ENCODE measurements at regions not wholly inside any gene's neighbourhood (a gene's known extent, or its start where the extent isn't known, plus 50 kb on each side); places are given as distances from the start of the nearest gene placed in this dataset.

GRCh38 chr1:221356693-221357092, 385.2 kb downstream of the DUSP10 start:
- H3K4me3 ChIP-seq (replicated peaks; ENCODE audit: insufficient read depth, low read length), result no peak overlapping the region
- TF ChIP-seq, protein P1, sequence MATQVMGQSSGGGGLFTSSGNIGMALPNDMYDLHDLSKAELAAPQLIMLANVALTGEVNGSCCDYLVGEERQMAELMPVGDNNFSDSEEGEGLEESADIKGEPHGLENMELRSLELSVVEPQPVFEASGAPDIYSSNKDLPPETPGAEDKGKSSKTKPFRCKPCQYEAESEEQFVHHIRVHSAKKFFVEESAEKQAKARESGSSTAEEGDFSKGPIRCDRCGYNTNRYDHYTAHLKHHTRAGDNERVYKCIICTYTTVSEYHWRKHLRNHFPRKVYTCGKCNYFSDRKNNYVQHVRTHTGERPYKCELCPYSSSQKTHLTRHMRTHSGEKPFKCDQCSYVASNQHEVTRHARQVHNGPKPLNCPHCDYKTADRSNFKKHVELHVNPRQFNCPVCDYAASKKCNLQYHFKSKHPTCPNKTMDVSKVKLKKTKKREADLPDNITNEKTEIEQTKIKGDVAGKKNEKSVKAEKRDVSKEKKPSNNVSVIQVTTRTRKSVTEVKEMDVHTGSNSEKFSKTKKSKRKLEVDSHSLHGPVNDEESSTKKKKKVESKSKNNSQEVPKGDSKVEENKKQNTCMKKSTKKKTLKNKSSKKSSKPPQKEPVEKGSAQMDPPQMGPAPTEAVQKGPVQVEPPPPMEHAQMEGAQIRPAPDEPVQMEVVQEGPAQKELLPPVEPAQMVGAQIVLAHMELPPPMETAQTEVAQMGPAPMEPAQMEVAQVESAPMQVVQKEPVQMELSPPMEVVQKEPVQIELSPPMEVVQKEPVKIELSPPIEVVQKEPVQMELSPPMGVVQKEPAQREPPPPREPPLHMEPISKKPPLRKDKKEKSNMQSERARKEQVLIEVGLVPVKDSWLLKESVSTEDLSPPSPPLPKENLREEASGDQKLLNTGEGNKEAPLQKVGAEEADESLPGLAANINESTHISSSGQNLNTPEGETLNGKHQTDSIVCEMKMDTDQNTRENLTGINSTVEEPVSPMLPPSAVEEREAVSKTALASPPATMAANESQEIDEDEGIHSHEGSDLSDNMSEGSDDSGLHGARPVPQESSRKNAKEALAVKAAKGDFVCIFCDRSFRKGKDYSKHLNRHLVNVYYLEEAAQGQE (IDR thresholded peaks at IDR 0.05; ENCODE audit: insufficient replicate concordance, low read depth), result no peak
- TF ChIP-seq SPI1 (IDR thresholded peaks at IDR 0.05; ENCODE audit: borderline replicate concordance, low read depth) (no peak), POLR2AphosphoS5 (IDR thresholded peaks at IDR 0.05; ENCODE audit: low read depth) (no peak), GABPA (IDR thresholded peaks at IDR 0.05; ENCODE audit: low read depth) (no peak)
- no peak overlapping the region for H3K27ac ChIP-seq (replicated peaks)
- no peaks in the 10 kb centered on the region for H3K27me3 ChIP-seq (ENCODE audit: insufficient read depth, poor library complexity, severe bottlenecking)
- DNase-seq (ENCODE audit: low read depth in 1 of 2, low spot score in 1 of 2), result no peak

DNA sequence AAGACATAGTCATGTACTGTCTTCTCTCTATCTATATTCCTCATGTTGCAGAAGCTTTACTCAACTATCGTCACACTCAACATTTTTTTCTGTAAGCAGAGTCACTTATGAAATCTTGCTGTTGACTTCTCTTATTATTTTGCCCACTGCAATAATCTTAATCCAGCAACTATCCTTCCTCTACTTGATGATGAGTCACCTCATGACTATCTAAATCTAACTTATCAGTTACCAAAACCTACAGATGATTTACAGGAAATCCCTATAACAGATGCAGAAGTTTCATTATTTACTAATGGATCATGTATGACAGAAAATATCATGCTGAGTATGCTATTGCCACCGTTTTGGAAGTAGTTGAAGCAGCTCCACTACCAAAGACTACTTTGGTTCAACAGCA, 378.9 kb downstream of the DUSP10 start:
- Histone ChIP-seq H3K4me3 (replicated peaks; ENCODE audit: insufficient read depth, low read length) (no peak overlapping the region), H3K27me3 (ENCODE audit: insufficient read depth, poor library complexity, severe bottlenecking) (no peaks in the 10 kb centered on the region), H3K27ac (replicated peaks) (no peak overlapping the region)
- TF ChIP-seq, protein P1 (IDR thresholded peaks at IDR 0.05; ENCODE audit: insufficient replicate concordance, low read depth), result no peak
- TF ChIP-seq POLR2AphosphoS5 (IDR thresholded peaks at IDR 0.05; ENCODE audit: low read depth) (no peak), SPI1 (IDR thresholded peaks at IDR 0.05; ENCODE audit: borderline replicate concordance, low read depth) (no peak), GABPA (IDR thresholded peaks at IDR 0.05; ENCODE audit: low read depth) (no peak)
- TF ChIP-seq, protein P2, sequence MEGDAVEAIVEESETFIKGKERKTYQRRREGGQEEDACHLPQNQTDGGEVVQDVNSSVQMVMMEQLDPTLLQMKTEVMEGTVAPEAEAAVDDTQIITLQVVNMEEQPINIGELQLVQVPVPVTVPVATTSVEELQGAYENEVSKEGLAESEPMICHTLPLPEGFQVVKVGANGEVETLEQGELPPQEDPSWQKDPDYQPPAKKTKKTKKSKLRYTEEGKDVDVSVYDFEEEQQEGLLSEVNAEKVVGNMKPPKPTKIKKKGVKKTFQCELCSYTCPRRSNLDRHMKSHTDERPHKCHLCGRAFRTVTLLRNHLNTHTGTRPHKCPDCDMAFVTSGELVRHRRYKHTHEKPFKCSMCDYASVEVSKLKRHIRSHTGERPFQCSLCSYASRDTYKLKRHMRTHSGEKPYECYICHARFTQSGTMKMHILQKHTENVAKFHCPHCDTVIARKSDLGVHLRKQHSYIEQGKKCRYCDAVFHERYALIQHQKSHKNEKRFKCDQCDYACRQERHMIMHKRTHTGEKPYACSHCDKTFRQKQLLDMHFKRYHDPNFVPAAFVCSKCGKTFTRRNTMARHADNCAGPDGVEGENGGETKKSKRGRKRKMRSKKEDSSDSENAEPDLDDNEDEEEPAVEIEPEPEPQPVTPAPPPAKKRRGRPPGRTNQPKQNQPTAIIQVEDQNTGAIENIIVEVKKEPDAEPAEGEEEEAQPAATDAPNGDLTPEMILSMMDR (IDR thresholded peaks at IDR 0.05; ENCODE audit: insufficient read depth, low read length), result no peak
- DNase-seq (ENCODE audit: low read depth in 1 of 2, low spot score in 1 of 2), result no peak

DNA sequence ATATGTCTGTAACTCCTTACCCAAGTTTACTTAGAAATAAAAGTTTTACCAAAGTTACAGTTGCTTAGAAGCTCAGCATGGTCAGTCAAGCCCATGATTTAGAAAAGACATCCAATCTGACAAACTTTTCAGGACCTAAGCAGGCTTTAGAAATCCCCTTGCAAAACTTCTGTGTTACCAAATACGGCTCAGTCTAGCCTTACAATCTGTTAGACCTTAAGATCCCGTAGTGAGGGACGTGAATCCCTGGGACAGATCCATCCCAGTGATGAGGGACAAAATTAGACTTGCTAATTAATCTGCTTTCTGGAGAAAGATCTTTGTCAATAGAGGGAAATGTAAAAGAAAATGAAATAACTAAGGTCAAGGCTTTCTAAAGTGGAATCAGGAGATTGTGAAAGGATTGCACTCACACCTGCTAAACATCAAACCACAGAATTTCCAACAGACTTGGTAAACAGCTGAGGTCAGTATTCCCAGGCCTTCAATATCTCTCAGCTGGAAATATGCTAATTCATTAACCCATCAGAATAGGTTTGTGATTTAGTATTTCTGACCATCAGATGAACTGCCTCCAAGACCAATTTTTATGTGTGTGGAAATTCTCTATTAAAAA, 375.3 kb downstream of the DUSP10 start:
- Histone ChIP-seq H3K27ac (replicated peaks) (no peak overlapping the region), H3K27me3 (ENCODE audit: insufficient read depth, poor library complexity, severe bottlenecking) (no peaks in the 10 kb centered on the region), H3K4me3 (replicated peaks; ENCODE audit: insufficient read depth, low read length) (no peak overlapping the region)
- peak in 1 of 2 experiments; percentile 4 for DNase-seq (ENCODE audit: low read depth in 1 of 2, low spot score in 1 of 2)
- TF ChIP-seq, protein P1 (IDR thresholded peaks at IDR 0.05; ENCODE audit: insufficient replicate concordance, low read depth), result no peak
- TF ChIP-seq, protein P2 (IDR thresholded peaks at IDR 0.05; ENCODE audit: insufficient read depth, low read length), result no peak
- TF ChIP-seq POLR2AphosphoS5 (IDR thresholded peaks at IDR 0.05; ENCODE audit: low read depth), result no peak
- TF ChIP-seq GABPA (IDR thresholded peaks at IDR 0.05; ENCODE audit: low read depth), result no peak
- no peak for TF ChIP-seq SPI1 (IDR thresholded peaks at IDR 0.05; ENCODE audit: borderline replicate concordance, low read depth)
